ENCODE measurements at regions not wholly inside any gene's neighbourhood (a gene's known extent, or its start where the extent isn't known, plus 50 kb on each side); places are given as distances from the start of the nearest gene placed in this dataset.

DNA sequence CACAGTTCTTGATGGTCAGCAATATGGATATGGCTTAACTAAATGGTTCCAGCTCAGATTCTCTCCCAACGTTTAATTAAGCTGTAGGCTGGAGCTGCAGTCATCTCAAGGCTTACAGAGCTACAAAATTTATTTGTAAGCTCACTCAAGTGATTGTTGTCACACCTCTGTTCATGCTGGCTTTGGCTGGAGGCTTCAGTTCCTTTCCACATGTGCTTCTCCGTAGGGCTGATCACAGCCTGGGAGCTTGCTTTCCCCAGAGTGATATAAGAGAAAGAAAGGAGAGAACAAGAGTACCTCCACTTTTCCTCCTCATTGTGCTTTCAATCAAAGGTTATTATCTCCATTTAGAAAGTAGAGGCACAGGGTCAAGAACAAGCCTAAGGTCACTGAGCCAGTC lies 182.7 kb upstream of the KCNN2 start:
- DNase-seq, result no peak

DNA sequence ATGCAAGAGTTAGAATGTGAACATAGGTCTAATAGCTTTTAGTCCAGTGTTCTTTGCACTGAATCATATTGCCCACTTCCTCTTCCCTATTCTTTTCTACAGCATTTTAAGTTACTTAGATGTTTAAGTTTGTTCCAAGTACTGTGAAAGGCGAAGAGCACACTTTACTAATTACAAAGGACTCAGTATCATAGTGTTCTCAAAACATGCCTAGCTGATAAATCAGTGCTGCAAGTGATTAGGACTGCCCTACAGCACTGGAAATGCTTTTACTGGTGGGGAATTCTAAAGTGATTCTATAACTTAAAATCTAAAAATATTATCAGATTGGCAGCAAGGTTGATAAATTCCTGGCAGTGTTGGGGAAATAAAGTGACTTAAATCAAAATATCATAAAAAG lies 177.9 kb upstream of the KCNN2 start:
- no peak for DNase-seq

DNA sequence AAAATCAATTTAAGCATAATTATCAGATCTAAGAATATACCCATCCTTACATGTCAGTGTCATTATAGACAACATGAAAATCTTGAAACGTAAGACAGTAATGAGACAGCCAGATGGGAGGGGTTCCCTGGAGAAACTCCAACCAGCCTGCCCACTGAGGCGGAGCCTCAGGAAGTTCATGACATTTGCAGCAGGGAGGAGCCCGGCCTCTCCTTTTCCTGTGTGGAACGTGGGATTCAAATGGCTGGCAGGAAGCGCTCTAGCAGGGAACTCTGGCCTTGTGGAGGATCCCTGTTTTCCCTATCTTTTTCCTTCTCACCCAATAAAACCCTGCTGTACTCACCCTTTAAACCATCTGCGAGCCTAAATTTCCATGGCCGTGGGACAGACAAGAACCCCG lies 176.6 kb upstream of the KCNN2 start:
- no peak for DNase-seq

DNA sequence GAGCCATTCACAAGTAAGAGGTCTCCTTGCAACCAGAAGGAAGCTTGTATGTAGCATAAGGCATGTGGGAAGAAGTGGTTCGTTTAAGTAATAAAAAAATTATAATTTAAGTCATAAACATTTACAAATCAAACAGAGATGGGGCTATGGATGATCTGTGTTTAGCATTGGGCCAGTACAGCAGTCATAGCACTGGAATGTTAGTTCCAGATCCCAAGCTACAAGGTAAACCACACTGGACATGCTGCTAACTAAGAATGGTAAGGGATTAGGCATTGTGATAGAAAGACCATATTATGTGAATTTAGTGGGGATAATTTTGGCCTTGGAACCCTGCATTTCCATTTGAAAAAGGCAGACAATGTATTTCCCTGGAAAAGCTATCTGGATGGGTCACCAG lies 170.4 kb upstream of the KCNN2 start:
- no peak for DNase-seq

DNA sequence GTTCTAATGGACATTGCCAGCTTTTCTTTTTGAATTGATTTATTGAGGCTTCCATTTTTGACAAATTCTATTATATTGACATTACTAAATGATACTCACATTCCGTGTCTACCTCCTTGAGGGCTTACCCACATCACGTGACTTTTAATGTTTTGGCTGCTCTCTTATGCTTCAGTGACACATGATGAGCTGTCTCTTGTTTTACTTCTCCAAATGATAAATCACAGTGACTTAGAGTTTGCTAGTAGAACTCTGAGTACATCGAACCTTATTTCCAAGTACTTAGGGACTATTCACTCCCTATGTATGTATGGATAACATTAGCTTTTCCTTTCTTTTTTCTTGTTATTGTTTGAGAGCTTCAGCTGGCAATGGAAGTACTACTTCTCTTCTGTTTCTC lies 169.8 kb upstream of the KCNN2 start:
- DNase-seq, result no peak

DNA sequence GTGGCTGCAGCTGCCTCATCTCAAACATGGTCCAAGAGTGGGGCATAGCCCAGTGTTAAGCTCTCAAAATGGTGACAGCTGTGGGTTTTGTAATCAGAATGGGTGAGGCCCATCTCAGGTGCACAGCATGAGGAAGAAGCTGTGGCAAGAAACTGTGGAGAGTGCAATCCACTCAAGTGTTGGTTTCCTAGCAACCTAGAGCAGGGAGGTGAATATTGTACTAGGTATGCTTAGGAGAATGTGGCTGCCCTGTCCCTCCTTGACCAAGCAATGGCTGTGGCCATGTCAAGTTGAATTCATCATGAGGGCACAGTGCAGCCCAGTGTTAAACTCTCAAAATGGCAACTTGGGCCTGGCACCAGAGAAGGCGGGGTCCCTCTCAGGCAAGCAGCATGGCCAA lies 160.5 kb upstream of the KCNN2 start:
- DNase-seq, result no peak

DNA sequence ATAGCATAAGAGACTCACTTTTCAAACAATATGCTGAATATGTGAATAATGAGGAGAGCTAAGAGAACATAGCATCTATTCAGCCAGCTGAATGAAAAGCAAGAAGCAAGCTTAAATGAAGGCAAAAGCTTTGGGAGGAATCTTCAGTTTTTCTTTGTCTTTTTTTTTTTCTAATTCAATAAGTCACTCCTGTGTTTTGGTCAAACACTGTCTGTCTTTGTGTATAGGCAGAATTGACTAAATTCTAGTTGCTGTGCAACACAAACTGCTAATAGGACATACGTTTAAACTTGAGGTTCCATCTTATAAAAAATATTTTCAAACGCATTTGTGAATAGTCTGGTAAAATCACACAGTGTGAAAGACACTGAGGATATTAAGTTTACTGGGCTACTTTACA lies 156.9 kb upstream of the KCNN2 start:
- DNase-seq, result no peak

DNA sequence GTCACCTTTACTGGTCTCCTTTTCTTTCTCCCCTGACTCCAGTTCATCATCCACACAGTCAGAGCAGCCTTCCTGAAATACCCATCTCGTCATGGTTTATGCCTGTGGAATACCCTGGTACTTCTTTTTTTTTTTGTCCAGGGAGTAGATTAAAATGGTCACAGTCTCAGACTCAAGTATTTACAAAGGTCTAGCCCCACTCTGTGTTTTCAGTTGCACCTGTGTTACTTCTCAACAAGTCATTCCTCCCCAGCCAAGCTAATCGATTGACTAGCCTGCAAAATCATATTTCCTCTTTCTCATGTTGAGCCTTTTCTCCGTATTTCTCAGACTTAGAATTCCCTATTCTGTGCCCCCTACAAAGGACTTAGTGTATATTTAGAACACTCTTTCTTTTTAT lies 155.2 kb upstream of the KCNN2 start:
- DNase-seq, result no peak

DNA sequence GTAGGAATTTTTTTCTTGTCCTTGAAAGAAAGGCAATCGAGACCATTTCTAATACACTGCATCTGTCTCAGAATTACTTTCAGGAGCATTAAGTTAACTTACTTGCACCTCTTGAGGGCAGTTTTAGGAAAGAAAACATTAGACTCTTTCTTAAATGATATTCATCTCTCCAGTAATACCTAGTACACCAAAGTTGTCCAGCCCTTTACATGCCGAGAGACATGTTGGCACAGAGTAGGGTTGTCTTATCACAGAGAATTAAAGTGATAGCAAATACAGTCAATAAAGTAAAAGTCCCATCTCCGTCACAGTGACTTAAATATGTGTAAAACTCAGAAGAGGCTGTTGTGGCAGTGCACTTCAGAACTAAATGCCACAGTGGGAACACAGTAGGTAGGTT lies 154.3 kb upstream of the KCNN2 start:
- no peak for DNase-seq

DNA sequence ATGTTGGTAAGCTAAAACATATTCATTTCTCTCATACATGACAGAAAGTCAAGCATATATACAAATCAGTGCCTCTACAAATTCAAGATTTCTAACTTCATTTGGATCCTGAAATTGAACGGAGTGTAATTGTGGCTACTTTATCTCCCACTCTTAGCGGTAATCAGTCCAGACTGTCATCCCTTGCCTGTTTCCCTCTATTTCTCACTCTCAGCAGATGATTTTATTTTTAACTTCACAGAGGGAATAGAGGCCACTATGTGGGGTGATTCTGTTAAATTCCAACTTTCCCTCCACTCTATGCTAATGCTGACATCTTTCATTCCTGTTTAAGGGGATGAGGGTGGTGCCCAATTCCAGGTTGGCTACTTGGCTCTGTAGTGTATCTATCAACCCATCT lies 153.8 kb upstream of the KCNN2 start:
- no peak for DNase-seq

DNA sequence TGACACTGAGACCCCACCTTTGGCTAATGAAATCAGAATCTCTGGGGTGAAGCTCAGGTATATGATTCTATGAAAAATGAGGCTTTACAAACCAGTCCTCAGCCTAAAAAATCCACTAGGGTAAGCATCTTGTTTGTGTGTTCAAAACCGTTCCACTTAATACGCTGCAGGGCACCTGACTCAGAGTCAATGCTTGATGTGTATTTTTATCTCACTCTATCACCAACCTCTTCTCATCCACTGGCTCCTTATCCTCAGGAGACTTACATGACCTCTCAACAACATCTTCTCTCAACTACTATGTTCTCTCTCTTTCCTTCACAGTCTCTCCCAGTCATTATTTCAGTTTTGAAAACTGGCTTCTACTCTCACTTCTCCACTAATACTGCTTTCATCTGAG lies 153.3 kb upstream of the KCNN2 start:
- no peak for DNase-seq

DNA sequence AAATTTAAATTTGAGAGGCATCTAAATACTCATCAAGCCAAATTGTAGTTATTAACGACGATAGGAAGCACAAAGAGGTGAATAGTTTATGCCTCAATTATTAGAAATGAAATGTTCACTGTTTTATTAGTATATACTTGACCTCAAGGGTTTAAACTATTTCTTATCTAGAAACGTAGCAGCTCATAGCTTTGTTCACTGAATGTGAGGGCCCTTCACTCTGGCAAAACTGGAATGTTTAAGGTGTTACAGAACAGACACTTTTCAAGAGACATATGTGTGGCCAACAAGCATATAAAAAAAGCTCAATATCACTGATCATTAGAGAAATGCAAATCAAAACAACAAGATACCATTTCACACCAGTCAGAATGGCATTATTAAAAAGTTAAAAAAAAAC lies 151.2 kb upstream of the KCNN2 start:
- DNase-seq, result no peak

DNA sequence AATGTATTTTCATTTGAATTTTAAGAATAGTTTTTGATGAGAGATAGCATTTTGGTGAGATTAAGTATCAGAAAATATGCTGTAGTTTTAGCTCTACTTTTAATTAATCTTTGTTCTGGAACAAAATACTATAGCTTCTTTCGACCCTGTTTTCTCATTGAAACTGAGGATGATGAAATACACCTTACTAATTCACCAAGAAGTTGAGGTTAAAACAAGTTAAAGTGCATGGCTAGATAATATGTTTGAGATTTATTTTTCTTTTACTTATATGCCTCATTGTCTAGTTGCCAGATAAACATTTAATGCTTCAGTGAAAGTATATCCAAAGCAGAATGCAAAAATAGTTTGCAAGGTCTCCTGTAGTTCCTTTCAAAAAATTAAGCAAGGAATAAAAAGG lies 140.1 kb upstream of the KCNN2 start:
- DNase-seq, result no peak

DNA sequence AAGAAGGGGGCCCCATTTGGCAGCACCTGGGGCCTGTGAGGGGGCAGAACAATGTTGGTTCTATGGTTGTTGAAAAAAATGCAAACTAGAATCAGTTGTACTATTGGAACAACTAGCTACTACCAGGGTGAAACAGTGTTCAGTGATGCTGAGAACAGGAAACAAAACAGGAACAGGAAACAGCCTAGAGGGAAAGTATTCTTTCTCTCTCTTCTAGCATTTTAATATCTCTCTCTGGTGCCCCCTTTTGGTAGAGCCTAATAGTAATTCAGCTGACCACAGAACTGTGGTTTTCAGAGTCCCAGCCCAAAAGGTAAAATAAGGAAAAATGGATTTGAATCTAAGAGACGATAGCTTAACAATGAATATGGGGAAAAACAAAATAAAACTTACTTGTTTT lies 138.0 kb upstream of the KCNN2 start:
- no peak for DNase-seq

DNA sequence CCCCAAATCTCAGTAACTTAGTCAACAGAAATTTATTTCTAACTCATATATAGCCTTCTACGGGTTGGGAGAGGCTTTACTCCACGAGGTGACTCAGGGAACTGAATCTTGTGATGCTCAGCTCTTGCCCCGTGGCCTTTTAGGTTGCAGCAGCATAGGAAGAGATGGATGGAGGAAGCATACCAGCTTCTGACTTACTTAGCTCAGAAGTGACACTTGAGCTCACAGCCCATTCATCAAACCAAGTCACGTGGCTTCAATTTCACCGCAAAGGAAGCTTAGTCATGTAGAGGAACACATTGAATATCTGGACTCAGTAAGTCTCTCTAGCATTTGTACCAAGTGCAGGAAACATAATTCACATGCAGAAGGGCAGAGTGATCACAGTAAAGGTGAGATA lies 124.1 kb upstream of the KCNN2 start:
- DNase-seq, result no peak

DNA sequence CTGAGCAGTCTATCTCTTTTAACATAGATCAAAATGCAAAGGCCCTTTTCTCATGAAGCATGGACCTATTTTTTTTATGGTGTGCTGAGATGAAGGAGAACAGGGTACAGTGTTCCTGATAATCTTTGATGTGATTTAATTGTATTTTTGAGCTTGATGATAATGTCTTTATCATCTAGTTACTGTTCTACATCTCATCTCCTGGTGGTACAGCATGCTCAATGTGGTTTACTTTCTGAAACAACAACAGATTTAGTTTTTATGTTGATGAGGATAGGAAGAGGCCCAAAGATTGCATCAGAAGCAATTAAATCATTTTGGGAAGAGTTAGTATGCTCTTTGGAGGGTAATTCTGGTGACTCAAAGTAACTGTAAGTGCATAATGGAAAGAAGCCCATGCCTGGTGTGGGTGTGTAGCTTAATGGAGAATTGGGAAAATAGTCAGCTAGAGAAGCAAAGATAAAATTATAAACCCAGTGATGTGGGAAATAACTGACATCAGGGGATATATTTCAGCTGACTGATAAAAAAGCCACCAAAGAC lies 123.0 kb upstream of the KCNN2 start:
- DNase-seq, result no peak

DNA sequence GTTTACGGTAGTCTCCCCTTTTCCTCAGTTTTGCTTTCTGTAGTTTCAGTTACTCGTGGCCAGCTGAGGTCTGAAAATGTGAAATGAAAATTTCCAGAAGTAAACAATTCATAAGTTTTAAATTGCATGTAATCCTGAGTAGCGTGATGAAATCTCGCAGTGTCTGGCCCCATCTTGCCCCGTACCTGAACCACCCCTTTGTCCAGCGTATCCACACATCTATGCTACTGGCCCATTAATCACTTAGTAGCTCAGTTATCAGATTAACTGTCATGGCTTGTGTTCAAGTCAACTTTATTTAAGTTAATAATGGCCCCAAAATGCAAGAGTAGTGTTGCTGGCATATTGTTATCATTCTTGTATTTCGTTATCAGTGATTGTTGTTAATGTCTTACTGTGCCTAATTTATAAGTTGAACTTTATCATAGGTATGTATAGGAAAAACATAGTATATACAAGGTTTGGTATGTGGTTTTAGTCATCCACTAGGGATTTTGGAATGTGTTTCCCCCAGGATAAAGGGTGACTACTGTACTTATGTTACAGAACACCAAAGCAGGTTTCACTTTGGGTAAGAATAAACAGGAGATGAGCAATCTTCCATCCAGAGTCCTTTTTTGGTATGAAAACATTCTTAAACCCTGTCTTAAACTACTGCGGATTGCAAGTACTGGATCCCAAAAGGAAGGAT lies 118.4 kb upstream of the KCNN2 start:
- no peak for DNase-seq

DNA sequence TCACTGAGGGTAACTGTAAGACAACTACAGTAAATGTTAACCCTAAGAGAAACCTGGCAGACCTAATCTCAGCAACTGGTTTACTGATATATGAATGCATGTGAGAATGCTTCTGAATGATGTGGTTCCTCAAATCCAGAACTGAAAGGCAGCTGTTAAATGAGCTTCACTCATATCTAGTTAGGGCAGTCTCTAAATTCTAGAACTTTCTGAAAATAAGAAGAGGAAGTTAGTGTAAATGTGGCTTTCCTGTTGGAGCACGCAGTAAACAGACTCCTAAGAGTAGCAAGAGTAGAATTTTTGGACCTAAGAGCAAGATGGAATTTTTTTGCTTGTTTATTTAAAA lies 117.9 kb upstream of the KCNN2 start:
- DNase-seq, result no peak

DNA sequence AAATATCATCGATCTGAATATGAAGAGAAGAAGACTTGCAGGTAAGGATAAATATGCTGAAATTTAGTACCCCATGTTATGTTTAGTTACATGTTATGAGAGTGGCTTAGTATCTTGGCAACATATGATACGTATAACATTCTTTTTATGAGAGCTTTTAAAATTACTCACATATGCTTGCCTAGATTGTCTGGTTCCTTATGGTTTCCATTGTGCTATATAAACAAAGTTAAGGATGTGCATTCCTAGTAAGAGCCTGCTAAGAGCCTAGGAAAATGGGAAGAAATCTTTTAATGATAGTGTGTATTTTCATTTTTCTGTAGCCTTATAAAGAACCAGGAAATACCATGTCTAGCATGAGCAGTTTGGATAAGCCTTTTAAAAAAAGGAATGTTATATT lies 112.0 kb upstream of the KCNN2 start:
- DNase-seq, result no peak

DNA sequence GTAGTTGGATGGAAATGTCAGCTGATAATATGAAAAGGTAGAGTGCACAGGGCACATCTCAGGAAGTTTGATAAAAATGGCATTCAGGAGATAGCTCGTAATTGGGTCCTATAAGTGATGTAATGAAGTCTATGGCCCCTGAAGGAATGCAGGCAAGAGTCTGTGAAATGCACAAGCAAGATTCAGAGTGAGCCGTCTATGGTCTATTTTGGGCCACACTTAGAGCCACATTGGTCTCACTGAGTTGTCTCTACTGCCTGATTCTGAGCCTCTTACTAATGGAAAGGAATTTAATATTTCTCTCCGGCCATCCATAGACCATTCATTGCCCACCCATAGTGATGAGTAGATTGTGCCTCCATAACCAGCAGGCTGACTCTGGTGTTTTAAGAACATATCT lies 111.3 kb upstream of the KCNN2 start:
- no peak for DNase-seq

DNA sequence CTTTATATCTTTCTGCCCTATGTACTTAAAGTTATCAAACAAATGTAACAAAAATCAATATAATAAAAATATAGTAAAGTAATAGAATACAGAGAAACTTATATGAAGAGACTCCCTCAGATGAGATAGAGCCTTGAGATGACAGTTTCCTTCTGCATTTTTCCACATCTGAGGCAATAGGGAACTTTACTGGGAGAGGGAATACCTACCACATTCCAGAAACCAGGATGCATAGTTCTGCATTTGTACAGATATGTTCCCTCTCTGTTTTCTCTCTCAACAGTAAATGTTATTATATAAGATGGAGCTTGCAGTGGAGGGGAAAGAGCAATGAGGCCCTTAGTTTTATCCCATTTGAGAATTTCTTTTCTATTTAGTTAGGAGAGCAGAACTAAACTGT lies 109.6 kb upstream of the KCNN2 start:
- DNase-seq, result no peak

DNA sequence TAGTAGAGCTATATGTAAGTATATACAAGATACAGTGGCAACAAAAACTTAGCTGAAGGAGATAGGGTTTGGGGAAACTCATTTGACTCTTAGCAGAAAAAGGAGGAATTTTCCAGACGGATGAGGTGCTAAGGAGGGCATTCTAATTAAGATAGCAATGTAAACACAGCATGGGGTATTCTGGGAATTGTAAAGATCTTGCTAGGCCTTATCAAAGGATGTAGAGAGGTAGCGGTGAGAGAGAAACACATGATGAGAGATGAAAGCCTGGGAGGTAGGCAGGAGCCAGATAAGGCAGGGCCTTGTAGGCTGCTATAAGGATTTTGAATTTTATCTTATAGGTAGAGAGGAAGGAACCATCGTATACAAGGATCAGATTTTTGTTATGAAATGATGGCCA lies 106.6 kb upstream of the KCNN2 start:
- DNase-seq, result no peak

DNA sequence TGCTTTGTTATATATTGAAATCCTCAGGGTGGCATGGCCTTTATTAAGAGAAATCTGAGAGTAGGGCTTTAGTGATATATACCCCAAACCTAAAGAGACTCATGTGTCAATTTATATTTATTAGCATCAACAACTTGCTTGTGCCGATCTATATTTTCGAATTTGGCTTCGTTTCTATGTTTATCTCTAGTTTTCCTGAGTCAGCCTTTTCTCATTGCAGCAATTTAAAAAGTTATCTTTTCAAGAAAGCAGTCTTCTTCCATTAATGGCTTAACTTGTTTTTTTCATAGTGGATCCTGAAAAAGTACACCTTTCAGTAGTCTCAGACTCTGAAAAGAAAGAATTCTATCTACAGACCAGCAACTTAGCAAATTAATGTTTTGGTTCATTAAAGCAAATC lies 99.9 kb upstream of the KCNN2 start:
- DNase-seq, result no peak

DNA sequence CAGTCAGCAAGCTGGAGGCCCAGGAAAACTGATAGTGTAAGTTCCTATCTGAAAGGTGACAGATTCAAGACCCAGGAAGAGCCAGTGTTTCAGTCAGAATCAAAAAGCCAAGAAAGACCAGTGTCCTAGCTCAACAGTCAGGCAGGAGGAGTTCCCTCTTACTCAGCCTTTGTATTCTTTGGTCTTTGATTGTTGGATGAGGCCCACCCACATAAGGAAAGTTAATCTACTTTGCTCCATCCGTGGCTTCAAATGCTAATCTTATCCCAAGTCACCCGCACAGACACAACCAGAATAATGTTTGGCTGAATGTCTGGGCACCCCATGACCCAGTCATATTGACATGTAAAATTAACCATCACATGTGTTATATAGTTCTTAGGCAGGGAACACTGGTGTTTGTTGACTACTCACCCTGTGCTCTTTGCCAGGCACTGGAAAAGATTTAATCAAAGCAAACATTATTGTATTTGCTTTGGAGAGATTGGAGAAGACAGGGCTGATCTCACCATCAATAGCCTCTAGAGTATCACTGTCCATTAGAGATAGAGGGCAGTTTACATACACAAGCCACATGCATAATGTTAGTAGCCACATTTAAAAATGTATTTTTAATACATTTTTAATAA lies 96.3 kb upstream of the KCNN2 start:
- DNase-seq, result no peak

DNA sequence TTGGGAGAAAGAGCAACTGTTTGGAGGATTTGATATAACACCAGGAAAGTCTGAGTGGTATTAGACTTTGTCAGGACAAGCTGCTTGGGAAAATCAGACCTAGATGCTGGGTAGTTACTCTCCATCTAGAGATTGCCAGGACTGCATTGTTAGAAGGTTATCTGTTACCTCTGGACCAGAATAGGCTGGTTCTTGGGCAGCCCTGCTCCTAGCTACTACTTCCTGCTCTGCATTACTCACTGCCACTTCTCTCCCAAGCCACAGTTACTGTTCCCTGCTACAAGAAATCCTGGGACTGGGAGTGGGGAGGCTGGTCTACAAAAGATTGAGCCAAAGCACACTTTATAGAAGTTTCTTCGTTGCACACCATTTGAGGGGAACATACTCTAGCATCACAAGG lies 95.5 kb upstream of the KCNN2 start:
- DNase-seq, result no peak

Measured in activated naive CD4-positive, alpha-beta T cell treated with Interleukin-2 at 50 U/mL for 16 hours (primary cell).